ENCODE measurements at regions not wholly inside any gene's neighbourhood (a gene's known extent, or its start where the extent isn't known, plus 50 kb on each side); places are given as distances from the start of the nearest gene placed in this dataset.
A peak's percentile ranks its signal among the peaks of the same experiment; 100 is the strongest.

DNA sequence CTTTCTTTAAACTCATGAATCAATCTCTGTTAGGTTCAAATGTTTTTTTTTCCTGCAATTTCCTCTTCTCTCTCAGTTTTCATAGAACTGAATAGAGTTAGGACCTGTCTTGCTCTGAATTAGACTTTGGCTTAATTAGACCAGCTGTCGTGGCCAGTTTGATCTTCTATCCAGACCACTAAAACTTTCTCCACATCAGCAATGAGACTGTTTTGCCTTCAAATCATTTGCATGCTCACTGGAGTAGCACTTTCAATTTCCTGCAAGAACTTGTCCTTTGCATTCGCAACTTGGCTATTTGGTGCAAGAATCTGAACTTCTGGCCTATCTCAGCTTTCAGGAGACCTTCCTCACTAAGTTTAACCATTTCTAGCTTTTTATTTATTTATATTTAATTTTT, 2002.2 kb upstream of the PIK3C3 start:
- no peak overlapping the region for H3K27ac ChIP-seq (ENCODE audit: low read depth, low read length)
- 91% methylated on average over 2 of the region's 2 CpGs for WGBS

DNA sequence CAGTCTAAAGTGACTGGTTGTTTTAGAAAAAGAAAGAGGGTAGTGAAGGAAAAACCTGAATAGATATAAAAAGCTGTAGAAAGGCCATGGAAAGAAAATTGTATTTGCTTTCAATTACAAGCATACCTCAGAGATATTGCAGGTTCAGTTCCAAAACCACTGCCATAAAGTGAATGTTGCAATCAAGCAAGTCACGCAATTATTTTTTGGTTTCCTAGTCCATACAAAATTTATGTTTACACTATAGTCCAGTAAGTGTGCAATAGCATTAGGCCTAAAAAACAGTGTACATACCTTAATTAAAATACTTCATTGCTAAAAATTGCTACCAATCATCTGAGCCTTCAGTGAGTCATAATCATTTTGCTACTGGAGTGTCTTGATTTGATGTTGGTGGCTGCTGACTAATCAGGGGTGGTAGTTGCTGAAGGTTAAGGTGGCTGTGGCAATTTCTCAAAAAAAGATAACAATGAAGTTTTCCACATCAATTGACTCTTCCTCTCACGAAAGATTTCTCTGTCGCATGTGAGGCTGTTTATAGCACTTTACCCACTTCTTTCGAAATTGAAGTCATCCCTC, 2003.8 kb upstream of the PIK3C3 start:
- Histone ChIP-seq H3K27ac (ENCODE audit: low read depth, low read length) (no peak overlapping the region), H3K27me3 (ENCODE audit: insufficient read depth, low read length) (no peaks in the 10 kb centered on the region), H3K4me3 (ENCODE audit: low read length) (no peak overlapping the region), H3K36me3 (ENCODE audit: insufficient read depth, low read length) (no peaks in the 10 kb centered on the region), H3K9me3 (ENCODE audit: insufficient read depth, low read depth, low read length) (no peaks in the 10 kb centered on the region), H3K4me1 (ENCODE audit: insufficient read depth, low read length) (peaks cover 19% of the 10 kb centered on the region), H3K9ac (ENCODE audit: low read depth, low read length) (no peak overlapping the region)
- 96% methylated on average over 4 of the region's 4 CpGs for WGBS

More for the DNA sequence above, 2002.2 kb upstream of the PIK3C3 start:
- Histone ChIP-seq H3K9me3 (ENCODE audit: insufficient read depth, low read depth, low read length) (no peaks in the 10 kb centered on the region), H3K9ac (ENCODE audit: low read depth, low read length) (no peak overlapping the region), H3K36me3 (ENCODE audit: insufficient read depth, low read length) (no peaks in the 10 kb centered on the region), H3K4me3 (ENCODE audit: low read length) (no peak overlapping the region), H3K4me1 (ENCODE audit: insufficient read depth, low read length) (peaks cover 8% of the 10 kb centered on the region; the same call in 1 of the 2 replicates), H3K27me3 (ENCODE audit: insufficient read depth, low read length) (no peaks in the 10 kb centered on the region)

DNA sequence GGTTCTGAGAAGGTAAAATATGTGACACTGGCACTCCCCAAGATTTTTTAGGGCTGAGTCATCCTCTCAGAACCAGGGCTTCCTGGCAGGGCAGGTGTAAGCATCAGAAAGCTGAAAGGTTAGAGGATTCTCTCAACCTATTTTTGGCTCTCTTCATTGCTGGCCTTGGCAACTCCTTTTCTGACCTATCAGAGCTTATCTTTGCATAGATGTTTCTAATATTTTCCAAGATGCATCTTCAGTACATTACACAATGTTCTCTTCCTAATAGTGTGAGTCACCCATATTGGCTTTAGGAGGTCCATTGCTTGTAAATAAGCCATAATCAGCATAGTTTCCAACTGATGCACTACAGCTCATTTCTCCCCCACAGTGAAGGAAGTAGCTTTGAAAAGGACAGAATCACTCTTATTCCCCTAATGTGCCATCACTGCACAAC, 2008.4 kb upstream of the PIK3C3 start:
- H3K4me1 ChIP-seq (ENCODE audit: insufficient read depth, low read length): peaks cover 24% of the 10 kb centered on the region
- no peaks in the 10 kb centered on the region for H3K27me3 ChIP-seq (ENCODE audit: insufficient read depth, low read length)
- H3K27ac ChIP-seq (ENCODE audit: low read depth, low read length): 0 out of 2 replicates have a peak overlapping the region, but pooled peaks have one; percentile 16
- no peak overlapping the region for H3K9ac ChIP-seq (ENCODE audit: low read depth, low read length)
- no peaks in the 10 kb centered on the region for H3K9me3 ChIP-seq (ENCODE audit: insufficient read depth, low read depth, low read length)
- no peak overlapping the region for H3K4me3 ChIP-seq (ENCODE audit: low read length)
- no peaks in the 10 kb centered on the region for H3K36me3 ChIP-seq (ENCODE audit: insufficient read depth, low read length)

DNA sequence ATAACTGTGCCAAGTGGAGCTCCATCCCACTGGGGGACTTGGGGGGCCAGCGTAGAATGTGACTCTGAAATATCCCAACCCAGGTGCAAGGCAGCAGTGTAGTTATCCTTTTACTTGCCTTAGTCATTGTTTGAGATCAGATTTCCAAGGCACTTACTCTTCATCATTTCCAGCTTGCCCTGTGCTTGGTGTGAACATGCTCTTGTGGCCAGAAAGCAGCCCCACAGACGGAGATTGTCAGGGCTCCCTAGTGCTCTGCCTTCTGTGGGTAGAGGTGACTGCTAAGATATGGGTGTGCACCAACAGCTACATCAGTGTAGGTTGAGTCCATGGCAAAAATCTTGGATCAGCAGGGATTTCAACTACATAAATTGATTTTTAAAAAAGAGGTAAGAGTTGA, 2010.0 kb upstream of the PIK3C3 start:
- no peaks in the 10 kb centered on the region for H3K36me3 ChIP-seq (ENCODE audit: insufficient read depth, low read length)
- no peaks in the 10 kb centered on the region for H3K9me3 ChIP-seq (ENCODE audit: insufficient read depth, low read depth, low read length)
- H3K4me1 ChIP-seq (ENCODE audit: insufficient read depth, low read length): peaks cover 24% of the 10 kb centered on the region
- 90% methylated on average over 2 of the region's 2 CpGs for WGBS
- no peak overlapping the region for H3K4me3 ChIP-seq (ENCODE audit: low read length)
- no peaks in the 10 kb centered on the region for H3K27me3 ChIP-seq (ENCODE audit: insufficient read depth, low read length)
- H3K27ac ChIP-seq (ENCODE audit: low read depth, low read length): no peak overlapping the region
- H3K9ac ChIP-seq (ENCODE audit: low read depth, low read length): no peak overlapping the region

DNA sequence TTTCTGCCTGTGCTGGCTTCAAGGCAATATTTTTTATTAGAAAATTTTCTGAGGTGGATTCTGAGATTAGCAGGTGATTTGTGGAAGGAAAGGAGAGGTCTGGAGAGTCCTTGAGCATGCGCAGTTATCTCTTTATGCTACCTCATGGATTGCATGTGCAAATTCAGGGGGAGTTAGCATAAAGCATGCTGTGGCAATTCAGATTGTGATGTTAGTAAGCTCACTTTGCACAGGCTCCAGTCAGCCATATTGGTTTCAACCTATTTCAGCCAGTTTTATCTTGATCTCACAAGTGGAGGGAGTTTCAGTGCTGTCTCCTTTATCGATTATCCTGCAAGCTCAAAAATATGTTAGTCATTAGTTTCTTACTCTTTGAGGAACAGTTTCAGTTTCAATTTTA, 2012.3 kb upstream of the PIK3C3 start:
- no peaks in the 10 kb centered on the region for H3K27me3 ChIP-seq (ENCODE audit: insufficient read depth, low read length)
- no peak overlapping the region for H3K9ac ChIP-seq (ENCODE audit: low read depth, low read length)
- no peaks in the 10 kb centered on the region for H3K9me3 ChIP-seq (ENCODE audit: insufficient read depth, low read depth, low read length)
- no peak overlapping the region for H3K27ac ChIP-seq (ENCODE audit: low read depth, low read length)
- H3K36me3 ChIP-seq (ENCODE audit: insufficient read depth, low read length): no peaks in the 10 kb centered on the region
- WGBS: 99% methylated on average over 2 of the region's 2 CpGs
- no peak overlapping the region for H3K4me3 ChIP-seq (ENCODE audit: low read length)
- peaks cover 16% of the 10 kb centered on the region for H3K4me1 ChIP-seq (ENCODE audit: insufficient read depth, low read length)

DNA sequence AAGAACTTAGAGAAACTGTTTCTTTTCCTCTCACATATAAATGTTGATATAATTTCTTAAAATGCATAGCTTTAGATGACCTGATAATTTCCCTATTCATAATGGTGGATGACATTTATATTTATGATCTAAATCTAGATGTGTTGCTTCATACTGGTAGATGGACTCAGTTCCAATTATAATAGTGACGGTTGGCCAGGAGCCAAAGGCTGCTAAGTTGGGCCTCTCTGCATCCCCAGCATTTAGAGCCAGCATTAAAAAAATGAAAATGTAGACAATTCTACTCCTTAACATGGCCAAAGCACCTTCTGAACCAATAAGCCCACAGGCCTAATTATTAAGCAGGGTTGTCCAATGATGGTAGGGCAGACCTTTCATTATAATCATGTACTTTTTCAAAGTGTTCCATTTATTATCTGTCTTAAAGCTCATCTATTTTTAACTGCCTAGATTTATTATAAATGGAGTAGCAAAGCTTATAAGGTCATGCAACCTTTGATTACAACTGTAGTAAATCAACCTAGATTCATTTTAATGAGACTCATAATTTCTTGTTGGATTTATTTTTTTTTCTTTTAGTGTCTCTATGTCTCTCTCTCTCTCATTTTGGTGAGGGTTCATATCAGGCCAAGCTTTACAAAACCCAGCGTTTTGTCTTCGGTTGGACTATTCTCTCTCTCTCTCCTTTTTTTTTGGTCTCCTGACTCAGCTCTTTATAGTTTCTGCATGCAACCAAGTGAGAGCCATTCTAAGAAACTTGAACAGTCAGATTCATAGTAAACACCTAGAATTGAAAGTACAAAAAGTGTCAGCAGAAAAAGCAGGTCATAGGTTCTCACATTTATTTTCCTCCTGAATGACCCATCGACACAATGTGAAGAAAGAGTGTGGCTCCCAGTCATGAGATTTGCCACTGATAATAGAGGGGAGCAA, 2016.1 kb upstream of the PIK3C3 start:
- Histone ChIP-seq H3K27ac (ENCODE audit: low read depth, low read length) (no peak overlapping the region), H3K4me1 (ENCODE audit: insufficient read depth, low read length) (no peaks in the 10 kb centered on the region; the same call in 1 of the 2 replicates), H3K9ac (ENCODE audit: low read depth, low read length) (no peak overlapping the region), H3K9me3 (ENCODE audit: insufficient read depth, low read depth, low read length) (no peaks in the 10 kb centered on the region), H3K27me3 (ENCODE audit: insufficient read depth, low read length) (no peaks in the 10 kb centered on the region), H3K36me3 (ENCODE audit: insufficient read depth, low read length) (no peaks in the 10 kb centered on the region), H3K4me3 (ENCODE audit: low read length) (no peak overlapping the region)
- WGBS: 95% methylated on average over 4 of the region's 4 CpGs

DNA sequence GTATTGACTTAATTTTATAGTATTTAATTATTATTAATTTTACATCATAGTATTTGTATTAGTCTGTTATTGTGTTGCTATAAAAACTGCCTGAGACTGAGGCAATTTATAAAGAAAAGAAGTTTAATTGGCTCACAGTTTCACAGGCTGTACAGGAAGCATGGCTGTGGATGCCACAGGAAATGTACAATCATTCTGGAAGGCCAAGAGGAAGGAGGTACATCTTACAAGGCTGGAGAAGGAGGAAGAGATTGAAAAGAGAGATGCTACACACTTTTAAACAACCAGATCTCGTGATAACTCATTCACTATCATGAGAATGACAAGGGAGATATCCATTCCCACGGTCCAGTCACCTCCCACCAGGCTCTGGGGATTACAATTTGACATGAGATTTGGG, 2019.4 kb upstream of the PIK3C3 start:
- no peaks in the 10 kb centered on the region for H3K9me3 ChIP-seq (ENCODE audit: insufficient read depth, low read depth, low read length)
- no peak overlapping the region for H3K4me3 ChIP-seq (ENCODE audit: low read length)
- H3K27ac ChIP-seq (ENCODE audit: low read depth, low read length): no peak overlapping the region
- no peak overlapping the region for H3K9ac ChIP-seq (ENCODE audit: low read depth, low read length)
- no peaks in the 10 kb centered on the region for H3K36me3 ChIP-seq (ENCODE audit: insufficient read depth, low read length)
- WGBS: 100% methylated on average over 2 of the region's 2 CpGs
- H3K27me3 ChIP-seq (ENCODE audit: insufficient read depth, low read length): no peaks in the 10 kb centered on the region
- no peaks in the 10 kb centered on the region for H3K4me1 ChIP-seq (ENCODE audit: insufficient read depth, low read length)

DNA sequence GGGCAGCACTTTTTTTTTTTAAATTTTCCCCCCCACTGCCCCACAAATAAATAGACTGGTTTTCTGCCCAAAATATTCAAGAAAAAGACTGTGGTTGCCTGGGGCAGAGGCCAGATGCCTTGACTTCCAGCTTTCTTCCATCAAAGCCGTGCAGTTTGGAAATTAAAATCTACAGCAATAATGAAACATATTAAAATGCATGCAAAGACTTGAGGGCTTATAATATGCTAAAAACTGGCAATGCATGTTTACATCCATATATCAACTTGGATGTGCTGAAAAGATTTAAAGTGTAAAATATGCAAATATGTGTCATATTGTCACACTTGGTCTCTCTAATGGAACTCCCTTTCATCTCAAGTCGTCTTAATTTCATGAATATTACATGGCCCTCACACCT, 2036.2 kb upstream of the PIK3C3 start:
- H3K9ac ChIP-seq (ENCODE audit: low read depth, low read length): no peak overlapping the region
- H3K9me3 ChIP-seq (ENCODE audit: insufficient read depth, low read depth, low read length): no peaks in the 10 kb centered on the region
- no peaks in the 10 kb centered on the region for H3K27me3 ChIP-seq (ENCODE audit: insufficient read depth, low read length)
- no peak overlapping the region for H3K27ac ChIP-seq (ENCODE audit: low read depth, low read length)
- no peak overlapping the region for H3K4me3 ChIP-seq (ENCODE audit: low read length)
- no peaks in the 10 kb centered on the region for H3K36me3 ChIP-seq (ENCODE audit: insufficient read depth, low read length)
- H3K4me1 ChIP-seq (ENCODE audit: insufficient read depth, low read length): no peaks in the 10 kb centered on the region
- 90% methylated on average over 2 of the region's 2 CpGs for WGBS

DNA sequence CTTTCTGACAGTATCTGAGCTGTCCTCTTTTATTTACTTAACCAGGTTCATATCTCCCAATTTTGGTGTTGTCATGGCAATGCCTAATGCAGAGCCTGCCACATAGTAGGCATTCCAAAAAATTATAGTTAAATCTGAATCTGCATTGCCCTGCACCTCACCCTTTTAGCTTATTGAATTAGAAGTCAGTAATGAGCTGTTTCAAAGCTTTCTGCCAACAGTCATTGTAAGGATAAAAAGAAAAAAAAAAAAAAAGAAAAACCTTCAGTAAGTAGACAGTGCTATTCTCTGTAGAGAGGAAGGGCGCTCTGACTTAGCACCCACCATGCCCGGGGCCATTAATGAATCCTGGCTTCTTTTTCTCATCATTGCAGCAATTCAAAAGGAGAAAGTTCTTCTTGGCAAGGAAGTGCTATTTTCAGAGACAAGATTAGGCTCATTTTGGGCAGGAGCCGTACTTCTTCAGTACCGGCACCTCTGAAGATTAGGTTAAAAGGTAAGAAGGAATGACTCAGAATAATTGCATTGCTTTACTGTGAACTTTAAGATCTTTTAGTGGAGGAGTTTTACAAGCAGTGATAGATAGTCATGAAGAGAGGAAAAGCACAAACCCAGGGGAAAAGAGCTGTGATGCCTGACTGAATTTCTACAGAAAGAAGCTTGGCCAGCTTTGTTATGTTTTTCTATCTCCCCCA, 2041.2 kb upstream of the PIK3C3 start:
- 93% methylated on average over 4 of the region's 4 CpGs for WGBS
- Histone ChIP-seq H3K27me3 (ENCODE audit: insufficient read depth, low read length) (no peaks in the 10 kb centered on the region), H3K4me1 (ENCODE audit: insufficient read depth, low read length) (no peaks in the 10 kb centered on the region), H3K4me3 (ENCODE audit: low read length) (no peak overlapping the region), H3K9me3 (ENCODE audit: insufficient read depth, low read depth, low read length) (peaks cover 10% of the 10 kb centered on the region), H3K9ac (ENCODE audit: low read depth, low read length) (no peak overlapping the region), H3K36me3 (ENCODE audit: insufficient read depth, low read length) (no peaks in the 10 kb centered on the region), H3K27ac (ENCODE audit: low read depth, low read length) (no peak overlapping the region)

DNA sequence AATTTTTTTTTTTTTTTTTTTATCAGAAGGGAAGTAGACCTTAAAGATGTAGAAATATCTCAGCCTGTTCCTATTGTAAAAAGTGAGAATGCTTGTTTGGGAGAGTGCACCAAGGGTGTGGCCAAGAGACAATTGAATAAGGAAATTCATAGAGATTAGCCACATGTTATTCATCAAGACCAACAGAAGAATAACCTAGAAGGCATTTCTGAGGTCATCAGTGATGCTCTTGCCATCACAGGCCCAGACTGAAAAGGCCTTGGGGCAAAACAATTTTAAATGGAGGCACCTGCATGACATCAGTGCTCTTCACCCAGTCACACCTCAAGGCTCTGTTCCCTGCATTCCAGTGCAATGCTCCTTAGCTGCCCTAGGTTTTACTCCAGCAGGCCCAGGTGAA, 2043.3 kb upstream of the PIK3C3 start:
- no peaks in the 10 kb centered on the region for H3K36me3 ChIP-seq (ENCODE audit: insufficient read depth, low read length)
- no peaks in the 10 kb centered on the region for H3K27me3 ChIP-seq (ENCODE audit: insufficient read depth, low read length)
- H3K27ac ChIP-seq (ENCODE audit: low read depth, low read length): no peak overlapping the region
- H3K4me3 ChIP-seq (ENCODE audit: low read length): no peak overlapping the region
- peaks cover 10% of the 10 kb centered on the region for H3K9me3 ChIP-seq (ENCODE audit: insufficient read depth, low read depth, low read length)
- H3K9ac ChIP-seq (ENCODE audit: low read depth, low read length): no peak overlapping the region
- no peaks in the 10 kb centered on the region for H3K4me1 ChIP-seq (ENCODE audit: insufficient read depth, low read length)

DNA sequence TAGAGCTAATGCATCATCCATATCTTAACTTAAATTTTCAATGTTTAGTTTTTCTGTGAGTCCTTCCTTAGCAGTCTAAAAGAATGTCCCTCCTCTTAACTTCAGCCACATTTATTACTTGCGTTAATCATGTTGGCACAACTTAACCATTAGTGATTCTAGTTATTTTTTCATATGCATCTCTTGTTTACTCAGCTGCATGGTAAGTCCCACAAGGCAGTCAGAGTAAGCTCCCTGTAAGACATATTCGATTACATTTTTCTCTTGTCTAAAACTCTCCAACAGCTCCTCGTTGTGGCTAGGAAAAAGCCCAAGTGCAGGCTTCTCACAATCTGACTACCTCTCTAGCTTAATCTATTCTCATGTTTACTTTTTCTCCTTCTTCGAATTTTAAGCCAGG, 2045.3 kb upstream of the PIK3C3 start:
- Histone ChIP-seq H3K27me3 (ENCODE audit: insufficient read depth, low read length) (no peaks in the 10 kb centered on the region), H3K4me1 (ENCODE audit: insufficient read depth, low read length) (no peaks in the 10 kb centered on the region), H3K9me3 (ENCODE audit: insufficient read depth, low read depth, low read length) (peaks cover 10% of the 10 kb centered on the region), H3K27ac (ENCODE audit: low read depth, low read length) (no peak overlapping the region), H3K9ac (ENCODE audit: low read depth, low read length) (no peak overlapping the region), H3K36me3 (ENCODE audit: insufficient read depth, low read length) (no peaks in the 10 kb centered on the region), H3K4me3 (ENCODE audit: low read length) (no peak overlapping the region)
- 91% methylated on average over 4 of the region's 4 CpGs for WGBS
